ENCODE measurements at regions not wholly inside any gene's neighbourhood (a gene's known extent, or its start where the extent isn't known, plus 50 kb on each side); places are given as distances from the start of the nearest gene placed in this dataset.

GRCh38 chr4:124253080-124253479 is 459.5 kb downstream of the ANKRD50 start:
- Mint-ChIP-seq H3K27me3 (no peaks in the 10 kb centered on the region), H3K4me1 (no peaks in the 10 kb centered on the region), H3K27ac (no peak overlapping the region), H3K36me3 (no peaks in the 10 kb centered on the region), H3K4me3 (no peak overlapping the region), H3K9me3 (no peaks in the 10 kb centered on the region)
- no peak for ATAC-seq

GRCh38 chr4:124262211-124263179 is 450.0 kb downstream of the ANKRD50 start:
- ATAC-seq: peak; percentile 69
- Mint-ChIP-seq H3K9me3 (no peaks in the 10 kb centered on the region), H3K4me1 (no peaks in the 10 kb centered on the region), H3K27me3 (peaks cover 10% of the 10 kb centered on the region), H3K36me3 (no peaks in the 10 kb centered on the region), H3K4me3 (no peak overlapping the region), H3K27ac (no peak overlapping the region)

- Mint-ChIP-seq H3K4me3 (no peak overlapping the region), H3K27ac (no peak overlapping the region), H3K9me3 (peaks cover 3% of the 10 kb centered on the region), H3K4me1 (no peaks in the 10 kb centered on the region), H3K27me3 (peaks cover 10% of the 10 kb centered on the region), H3K36me3 (no peaks in the 10 kb centered on the region)
- ATAC-seq: no peak
These were observed 446.8 kb downstream of the ANKRD50 start for GRCh38 chr4:124265701-124266100.

GRCh38 chr4:124266721-124267120 is 445.8 kb downstream of the ANKRD50 start:
- H3K9me3 Mint-ChIP-seq: peaks cover 3% of the 10 kb centered on the region
- peaks cover 10% of the 10 kb centered on the region for H3K27me3 Mint-ChIP-seq
- H3K36me3 Mint-ChIP-seq: no peaks in the 10 kb centered on the region
- no peak for ATAC-seq
- H3K4me3 Mint-ChIP-seq: no peak overlapping the region
- no peak overlapping the region for H3K27ac Mint-ChIP-seq
- no peaks in the 10 kb centered on the region for H3K4me1 Mint-ChIP-seq

GRCh38 chr4:124276461-124276860 is 436.1 kb downstream of the ANKRD50 start:
- Mint-ChIP-seq H3K27me3 (no peaks in the 10 kb centered on the region), H3K4me3 (no peak overlapping the region), H3K36me3 (no peaks in the 10 kb centered on the region), H3K4me1 (no peaks in the 10 kb centered on the region), H3K27ac (no peak overlapping the region), H3K9me3 (no peaks in the 10 kb centered on the region)
- no peak for ATAC-seq

- H3K36me3 Mint-ChIP-seq: no peaks in the 10 kb centered on the region
- H3K9me3 Mint-ChIP-seq: no peaks in the 10 kb centered on the region
- no peak for ATAC-seq
These were observed 434.8 kb downstream of the ANKRD50 start for GRCh38 chr4:124277691-124278090.

GRCh38 chr4:124278477-124278876 is 434.1 kb downstream of the ANKRD50 start:
- H3K27ac Mint-ChIP-seq: no peak overlapping the region
- ATAC-seq: no peak
- H3K9me3 Mint-ChIP-seq: no peaks in the 10 kb centered on the region
- no peaks in the 10 kb centered on the region for H3K4me1 Mint-ChIP-seq
- no peaks in the 10 kb centered on the region for H3K36me3 Mint-ChIP-seq
- H3K4me3 Mint-ChIP-seq: no peak overlapping the region
- no peaks in the 10 kb centered on the region for H3K27me3 Mint-ChIP-seq

More at GRCh38 chr4:124277691-124278090, 434.8 kb downstream of the ANKRD50 start:
- no peak overlapping the region for H3K4me3 Mint-ChIP-seq
- no peak overlapping the region for H3K27ac Mint-ChIP-seq
- no peaks in the 10 kb centered on the region for H3K27me3 Mint-ChIP-seq
- no peaks in the 10 kb centered on the region for H3K4me1 Mint-ChIP-seq

GRCh38 chr4:124279741-124280140 is 432.8 kb downstream of the ANKRD50 start:
- Mint-ChIP-seq H3K4me1 (no peaks in the 10 kb centered on the region), H3K36me3 (no peaks in the 10 kb centered on the region), H3K9me3 (no peaks in the 10 kb centered on the region), H3K4me3 (no peak overlapping the region), H3K27ac (no peak overlapping the region), H3K27me3 (no peaks in the 10 kb centered on the region)
- no peak for ATAC-seq

- H3K27ac Mint-ChIP-seq: no peak overlapping the region
- ATAC-seq: no peak
- H3K36me3 Mint-ChIP-seq: no peaks in the 10 kb centered on the region
- no peaks in the 10 kb centered on the region for H3K4me1 Mint-ChIP-seq
- H3K4me3 Mint-ChIP-seq: no peak overlapping the region
- H3K27me3 Mint-ChIP-seq: no peaks in the 10 kb centered on the region
- H3K9me3 Mint-ChIP-seq: no peaks in the 10 kb centered on the region
These were observed 430.1 kb downstream of the ANKRD50 start for GRCh38 chr4:124282301-124282898.

- Mint-ChIP-seq H3K4me3 (no peak overlapping the region), H3K27me3 (no peaks in the 10 kb centered on the region), H3K27ac (no peak overlapping the region)
These were observed 423.6 kb downstream of the ANKRD50 start for GRCh38 chr4:124288706-124289486.

GRCh38 chr4:124290678-124291077 is 421.9 kb downstream of the ANKRD50 start:
- H3K4me1 Mint-ChIP-seq: no peaks in the 10 kb centered on the region
- no peaks in the 10 kb centered on the region for H3K27me3 Mint-ChIP-seq
- H3K9me3 Mint-ChIP-seq: no peaks in the 10 kb centered on the region
- H3K27ac Mint-ChIP-seq: no peak overlapping the region
- no peaks in the 10 kb centered on the region for H3K36me3 Mint-ChIP-seq
- no peak for ATAC-seq
- H3K4me3 Mint-ChIP-seq: no peak overlapping the region

More at GRCh38 chr4:124288706-124289486, 423.6 kb downstream of the ANKRD50 start:
- Mint-ChIP-seq H3K36me3 (no peaks in the 10 kb centered on the region), H3K4me1 (no peaks in the 10 kb centered on the region), H3K9me3 (no peaks in the 10 kb centered on the region)
- ATAC-seq: no peak

GRCh38 chr4:124295413-124295812 is 417.1 kb downstream of the ANKRD50 start:
- H3K36me3 Mint-ChIP-seq: no peaks in the 10 kb centered on the region
- no peaks in the 10 kb centered on the region for H3K27me3 Mint-ChIP-seq

GRCh38 chr4:124304941-124305340 is 407.6 kb downstream of the ANKRD50 start:
- Mint-ChIP-seq H3K27me3 (no peaks in the 10 kb centered on the region), H3K4me3 (no peak overlapping the region), H3K36me3 (no peaks in the 10 kb centered on the region), H3K27ac (no peak overlapping the region), H3K9me3 (no peaks in the 10 kb centered on the region), H3K4me1 (no peaks in the 10 kb centered on the region)
- no peak for ATAC-seq

More at GRCh38 chr4:124295413-124295812, 417.1 kb downstream of the ANKRD50 start:
- no peak overlapping the region for H3K4me3 Mint-ChIP-seq
- ATAC-seq: no peak
- no peaks in the 10 kb centered on the region for H3K4me1 Mint-ChIP-seq
- H3K9me3 Mint-ChIP-seq: no peaks in the 10 kb centered on the region
- H3K27ac Mint-ChIP-seq: no peak overlapping the region

- H3K4me1 Mint-ChIP-seq: no peaks in the 10 kb centered on the region
- no peak overlapping the region for H3K4me3 Mint-ChIP-seq
- H3K9me3 Mint-ChIP-seq: no peaks in the 10 kb centered on the region
- no peak for ATAC-seq
- no peak overlapping the region for H3K27ac Mint-ChIP-seq
- no peaks in the 10 kb centered on the region for H3K36me3 Mint-ChIP-seq
- H3K27me3 Mint-ChIP-seq: no peaks in the 10 kb centered on the region
These were observed 406.2 kb downstream of the ANKRD50 start for GRCh38 chr4:124306352-124306751.

GRCh38 chr4:124307143-124307542 is 405.4 kb downstream of the ANKRD50 start:
- Mint-ChIP-seq H3K9me3 (no peaks in the 10 kb centered on the region), H3K4me1 (no peaks in the 10 kb centered on the region), H3K4me3 (no peak overlapping the region), H3K36me3 (no peaks in the 10 kb centered on the region), H3K27ac (no peak overlapping the region), H3K27me3 (peaks cover 4% of the 10 kb centered on the region)
- no peak for ATAC-seq

Data from stimulated activated memory B cell treated with anti-CD40 and anti-IgM and Interleukin-4, amounts not matched to agents 10 μg/mL and 1 μg/mL and 100 μg/mL, for 72 hours (primary cell).